Loucy (cell line): ENCODE measurements at regions not wholly inside any gene's neighbourhood (a gene's known extent, or its start where the extent isn't known, plus 50 kb on each side); places are given as distances from the start of the nearest gene placed in this dataset.
A peak's percentile ranks its signal among the peaks of the same experiment; 100 is the strongest.

Experiments used
- H2AFZ ChIP-seq: fragments of 200-600 bp; sonication (generic); 2 replicates; pipeline ENCODE4 v1.6.0; 2016; ENCODE audit warnings: antibody characterized with exemption, mild to moderate bottlenecking, low read length, moderate library complexity
- H3F3A ChIP-seq: fragments of 200-600 bp; 2 replicates; pipeline ENCODE4 v1.6.0; 2016; ENCODE audit warnings: antibody characterized with exemption, low read depth, mild to moderate bottlenecking
- H3K27me3 ChIP-seq: fragments of 200-600 bp; sonication (generic); 2 replicates; pipeline ENCODE4 v1.6.1; 2014; ENCODE audit warnings: low read length, mild to moderate bottlenecking; ENCODE audit not compliant: insufficient read depth, poor library complexity, severe bottlenecking
- H3K36me3 ChIP-seq: fragments of 200-600 bp; sonication (generic); 2 replicates; pipeline ENCODE4 v1.6.1; 2016; ENCODE audit warnings: low read length; ENCODE audit not compliant: insufficient read depth
- H3K4me1 ChIP-seq: fragments of 200-600 bp; sonication (generic); 2 replicates; pipeline ENCODE4 v1.5.1; 2014; ENCODE audit warnings: low read length, mild to moderate bottlenecking; ENCODE audit not compliant: insufficient read depth, poor library complexity, severe bottlenecking
- H3K4me2 ChIP-seq: fragments of 200-600 bp; sonication (generic); 2 replicates; pipeline ENCODE4 v1.6.0; 2014; ENCODE audit warnings: antibody characterized with exemption, low read length, low read depth, mild to moderate bottlenecking; ENCODE audit not compliant: poor library complexity, severe bottlenecking
- H3K4me3 ChIP-seq: fragments of 200-600 bp; sonication (generic); 2 replicates; pipeline ENCODE4 v1.5.1; 2014; ENCODE audit warnings: low read length, mild to moderate bottlenecking, mixed read lengths; ENCODE audit not compliant: poor library complexity, severe bottlenecking
- H3K79me2 ChIP-seq: fragments of 200-600 bp; sonication (generic); 2 replicates; pipeline ENCODE4 v1.6.1; 2014; ENCODE audit warnings: low read length; ENCODE audit not compliant: insufficient read depth
- H3K9ac ChIP-seq: fragments of 200-600 bp; sonication (generic); 2 replicates; pipeline ENCODE4 v1.6.0; 2014; ENCODE audit warnings: mild to moderate bottlenecking, low read depth, low read length, moderate library complexity; ENCODE audit not compliant: poor library complexity, severe bottlenecking
- H3K9me2 ChIP-seq: fragments of 200-600 bp; sonication (generic); replicated peaks from 2 replicates; pipeline ENCODE4 v1.6.1; 2016; ENCODE audit warnings: low read depth, low read length, mixed read lengths
- H3K9me3 ChIP-seq: fragments of 200-600 bp; sonication (generic); 2 replicates; pipeline ENCODE4 v1.6.1; 2014; ENCODE audit warnings: mild to moderate bottlenecking, antibody characterized with exemption, low read length, low read depth; ENCODE audit not compliant: insufficient read depth
- H4K20me1 ChIP-seq: fragments of 200-600 bp; sonication (generic); 2 replicates; pipeline ENCODE4 v1.6.0; 2014; ENCODE audit warnings: antibody characterized with exemption, low read length, mild to moderate bottlenecking; ENCODE audit not compliant: insufficient read depth, poor library complexity, severe bottlenecking
- CTCF ChIP-seq: fragments of 200-600 bp; sonication (generic); conservative IDR thresholded peaks from 2 replicates; pipeline ENCODE4 v1.5.1; 2014; ENCODE audit warnings: mild to moderate bottlenecking, antibody characterized with exemption, low read length
- EZH2phosphoT487 ChIP-seq: fragments of 200-600 bp; IDR thresholded peaks from 2 replicates; pipeline ENCODE4 v1.6.1; 2018; ENCODE audit warnings: antibody characterized with exemption, mild to moderate bottlenecking, moderate library complexity, borderline replicate concordance

- Histone ChIP-seq H4K20me1 (no peaks in the 10 kb centered on the region), H3K36me3 (no peaks in the 10 kb centered on the region), H3K4me1 (no peaks in the 10 kb centered on the region), H3K9ac (no peak overlapping the region), H3K9me3 (no peaks in the 10 kb centered on the region), H3K4me2 (no peak overlapping the region), H3K4me3 (no peak overlapping the region), H2AFZ (no peak overlapping the region), H3K79me2 (no peaks in the 10 kb centered on the region), H3F3A (no peaks in the 10 kb centered on the region), H3K27me3 (no peaks in the 10 kb centered on the region), H3K9me2 (no peaks in the 10 kb centered on the region)
- no peak for TF ChIP-seq EZH2phosphoT487
- no peak for TF ChIP-seq CTCF
Observed at GRCh38 chr9:103867886-103868285, 226.2 kb upstream of the SMC2 start.

GRCh38 chr9:103872811-103873210 lies 221.3 kb upstream of the SMC2 start:
- H3K36me3 ChIP-seq = no peaks in the 10 kb centered on the region
- no peak overlapping the region for H3K4me3 ChIP-seq
- H4K20me1 ChIP-seq = no peaks in the 10 kb centered on the region

GRCh38 chr9:103881419-103881818 lies 212.7 kb upstream of the SMC2 start:
- H3K9ac ChIP-seq = no peak overlapping the region
- H3K9me2 ChIP-seq = no peaks in the 10 kb centered on the region

More at GRCh38 chr9:103872811-103873210, 221.3 kb upstream of the SMC2 start:
- Histone ChIP-seq H3K79me2 (no peaks in the 10 kb centered on the region), H3K4me1 (no peaks in the 10 kb centered on the region), H3F3A (no peaks in the 10 kb centered on the region), H3K9me2 (no peaks in the 10 kb centered on the region), H3K9me3 (no peaks in the 10 kb centered on the region), H3K4me2 (no peak overlapping the region), H2AFZ (no peak overlapping the region), H3K27me3 (no peaks in the 10 kb centered on the region), H3K9ac (no peak overlapping the region)
- 0 out of 2 replicates have a peak, but pooled peaks have one; percentile 11 for TF ChIP-seq CTCF
- TF ChIP-seq EZH2phosphoT487 = no peak

More at GRCh38 chr9:103881419-103881818, 212.7 kb upstream of the SMC2 start:
- Histone ChIP-seq H3K27me3 (no peaks in the 10 kb centered on the region), H3K4me1 (no peaks in the 10 kb centered on the region), H4K20me1 (no peaks in the 10 kb centered on the region), H2AFZ (no peak overlapping the region), H3K9me3 (no peaks in the 10 kb centered on the region), H3K36me3 (no peaks in the 10 kb centered on the region), H3K4me2 (no peak overlapping the region), H3K4me3 (no peak overlapping the region), H3K79me2 (no peaks in the 10 kb centered on the region), H3F3A (no peaks in the 10 kb centered on the region)
- no peak for TF ChIP-seq EZH2phosphoT487
- no peak for TF ChIP-seq CTCF
